ENCODE measurements at regions not wholly inside any gene's neighbourhood (a gene's known extent, or its start where the extent isn't known, plus 50 kb on each side); places are given as distances from the start of the nearest gene placed in this dataset.

DNA sequence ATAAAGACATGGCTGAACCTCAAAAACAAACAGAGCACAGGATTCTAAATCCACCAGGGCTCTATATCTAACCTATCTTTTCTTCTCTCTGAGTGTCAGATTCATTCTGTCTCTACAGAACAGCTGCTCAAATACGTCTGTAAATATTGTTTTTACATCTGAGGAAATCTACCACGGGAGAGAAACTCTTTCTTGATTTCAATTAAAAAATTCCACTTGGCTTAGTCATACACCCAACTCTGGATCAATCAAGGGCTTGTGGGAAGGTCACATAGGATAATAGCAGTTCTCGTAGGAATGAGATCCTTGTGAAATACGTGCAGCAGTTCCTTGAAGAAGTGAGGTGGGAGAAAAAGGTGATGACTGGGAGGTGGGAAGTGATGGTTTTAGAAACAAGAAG lies 1355.7 kb upstream of the ADGRL2 start:
- no peak for DNase-seq

DNA sequence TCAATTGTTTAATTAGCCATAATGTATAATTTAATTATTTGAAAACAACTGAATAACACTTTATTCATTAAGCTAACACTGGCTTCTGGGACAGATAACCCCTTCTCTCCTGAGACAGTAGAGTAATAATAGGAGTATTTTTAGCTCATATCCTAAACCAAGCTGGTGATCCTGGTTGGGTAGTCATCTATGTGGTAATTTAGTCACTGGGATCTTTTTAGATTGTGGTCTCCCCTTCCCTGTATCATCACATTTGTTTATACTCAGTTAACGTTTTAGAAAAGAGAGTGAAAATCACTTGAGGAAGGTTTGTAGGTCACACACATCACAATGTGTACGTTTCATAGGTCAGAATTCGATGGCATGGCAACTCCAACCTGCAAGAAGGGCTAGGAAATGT lies 1356.6 kb upstream of the ADGRL2 start:
- no peak for DNase-seq

- no peak for DNase-seq
Measured at GRCh38 chr1:80441664-80442063, 1359.1 kb upstream of the ADGRL2 start.

- no peak for DNase-seq
Measured at GRCh38 chr1:80436851-80437250, 1363.9 kb upstream of the ADGRL2 start.

DNA sequence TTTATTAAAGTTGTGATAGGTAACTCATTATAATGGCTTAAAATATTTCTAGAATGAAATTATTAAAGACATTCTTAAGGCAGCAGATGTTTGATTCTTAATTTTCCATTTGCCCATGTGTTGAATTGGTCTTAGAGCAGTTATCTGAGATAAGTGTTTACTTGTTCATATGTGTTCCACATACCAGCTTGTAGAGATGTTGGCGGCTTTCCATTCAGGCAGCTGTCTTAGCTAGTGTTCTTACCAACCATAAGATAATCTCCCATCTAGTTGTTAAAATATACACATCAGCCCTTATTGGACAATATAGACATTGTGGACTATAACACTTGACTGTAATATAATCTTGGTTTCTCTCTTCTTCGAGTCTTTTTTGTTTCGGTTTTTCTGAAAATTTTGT lies 1372.9 kb upstream of the ADGRL2 start:
- peak; percentile 72 for DNase-seq

DNA sequence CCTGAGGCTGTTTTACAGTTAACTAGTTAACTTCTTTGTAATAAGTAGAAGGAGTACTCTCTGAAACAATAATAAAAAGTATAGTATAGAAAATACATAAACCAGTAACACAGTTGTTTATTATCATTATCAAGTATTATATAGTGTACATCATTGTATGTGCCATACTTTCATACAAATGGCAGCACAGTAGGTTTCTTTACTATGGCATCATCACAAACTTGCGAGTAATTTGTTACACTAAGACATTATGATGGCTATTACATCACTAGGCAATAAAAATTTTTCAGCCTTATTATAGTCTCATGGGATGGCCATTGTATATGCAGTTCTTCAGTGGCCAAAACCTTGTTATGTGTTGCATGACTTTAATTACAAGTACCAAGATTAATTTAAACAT lies 1376.5 kb upstream of the ADGRL2 start:
- no peak for DNase-seq

DNA sequence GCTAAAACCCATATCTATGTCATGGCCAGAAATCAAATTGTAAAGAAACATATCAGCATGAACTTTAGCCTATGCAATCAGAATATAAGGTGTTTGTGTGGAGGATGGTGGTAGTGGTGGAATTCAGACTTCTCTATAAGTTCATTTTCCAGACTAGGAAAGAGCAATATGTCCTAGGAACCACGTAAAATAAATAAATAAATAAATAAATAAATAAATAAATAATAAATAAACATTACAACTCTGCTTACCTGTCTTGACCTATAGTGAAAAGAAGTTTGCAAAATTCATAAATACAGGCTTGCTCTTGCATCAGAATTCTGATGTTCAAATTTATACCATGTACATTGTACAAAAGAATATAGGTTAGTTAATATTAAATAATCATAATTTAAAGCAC lies 1382.6 kb upstream of the ADGRL2 start:
- no peak for DNase-seq

DNA sequence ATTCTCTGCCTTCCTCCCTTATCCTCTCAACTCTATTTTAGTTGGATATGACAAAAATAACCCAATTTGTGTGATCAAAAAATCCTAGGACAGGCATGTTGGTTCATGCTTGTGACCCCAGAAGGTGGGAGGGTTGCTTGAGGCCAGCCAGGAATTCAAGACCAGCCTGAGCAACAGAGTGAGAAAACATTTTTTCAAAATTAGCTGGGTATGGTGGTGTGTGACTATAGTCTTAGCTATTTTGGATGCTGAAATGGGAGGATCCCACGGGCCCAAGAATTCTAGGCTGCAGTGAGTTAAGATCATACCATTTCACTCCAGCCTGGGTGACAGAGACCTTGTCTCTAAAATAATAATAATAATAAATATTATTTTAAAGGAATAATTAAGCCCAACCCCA lies 1383.1 kb upstream of the ADGRL2 start:
- no peak for DNase-seq

GRCh38 chr1:80413969-80414368 lies 1386.8 kb upstream of the ADGRL2 start:
- no peak for DNase-seq

DNA sequence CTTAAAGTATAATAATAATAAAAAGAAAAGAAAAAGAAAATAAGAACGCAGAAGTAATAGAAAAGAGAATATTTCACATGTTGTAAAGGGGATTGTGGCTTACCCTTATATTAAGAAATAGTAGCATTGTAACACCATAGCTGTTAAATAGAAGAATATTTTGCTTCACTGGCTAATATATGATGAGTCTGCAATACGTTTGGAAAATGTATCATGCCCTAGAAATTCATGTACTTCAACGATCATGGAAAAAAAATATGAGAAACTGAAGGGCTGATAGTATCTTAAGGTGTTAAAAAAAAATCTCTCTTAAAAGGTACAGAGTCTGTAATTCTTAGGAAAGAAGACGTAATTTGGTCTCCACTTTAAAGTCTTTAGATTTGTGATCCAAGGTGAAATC lies 1390.5 kb upstream of the ADGRL2 start:
- DNase-seq = no peak

DNA sequence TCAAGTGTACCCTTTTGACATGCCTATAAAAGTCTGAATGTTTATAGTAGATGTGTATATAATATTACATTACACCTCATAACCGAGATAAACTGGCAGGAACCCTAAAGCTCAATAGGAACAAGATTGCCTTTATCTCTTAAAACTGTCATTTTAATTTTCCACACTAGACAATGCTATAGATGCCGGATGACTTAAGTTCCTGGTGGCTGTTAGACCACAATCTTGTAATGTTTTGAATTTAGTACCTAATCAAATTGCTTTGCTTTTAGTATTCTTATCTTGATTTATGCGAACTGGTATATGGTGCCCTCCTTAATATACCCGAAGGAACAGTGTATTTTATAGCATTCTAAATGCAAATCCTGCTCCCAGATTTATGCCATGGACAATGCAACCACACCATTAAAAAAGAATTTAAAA lies 1397.0 kb upstream of the ADGRL4 start:
- DNase-seq = no peak

DNA sequence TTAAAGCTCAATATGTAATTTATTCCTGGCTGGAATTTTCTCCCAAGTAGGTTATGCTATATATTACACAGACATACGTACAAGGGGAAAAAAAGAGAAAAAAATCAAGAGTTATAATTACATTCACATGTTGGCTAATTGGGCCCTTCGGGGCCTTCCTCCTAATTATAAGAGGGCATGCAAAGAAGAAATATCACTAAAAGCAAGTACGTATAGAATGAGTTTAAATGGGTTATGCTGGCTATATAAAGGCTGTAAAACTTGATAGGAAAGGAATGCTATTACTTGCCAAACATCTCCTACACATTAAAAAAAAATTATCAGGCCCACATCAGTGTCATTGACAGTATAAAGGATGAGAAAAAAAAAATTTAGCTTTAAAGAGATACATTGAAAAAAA lies 1396.1 kb upstream of the ADGRL4 start:
- DNase-seq = no peak

DNA sequence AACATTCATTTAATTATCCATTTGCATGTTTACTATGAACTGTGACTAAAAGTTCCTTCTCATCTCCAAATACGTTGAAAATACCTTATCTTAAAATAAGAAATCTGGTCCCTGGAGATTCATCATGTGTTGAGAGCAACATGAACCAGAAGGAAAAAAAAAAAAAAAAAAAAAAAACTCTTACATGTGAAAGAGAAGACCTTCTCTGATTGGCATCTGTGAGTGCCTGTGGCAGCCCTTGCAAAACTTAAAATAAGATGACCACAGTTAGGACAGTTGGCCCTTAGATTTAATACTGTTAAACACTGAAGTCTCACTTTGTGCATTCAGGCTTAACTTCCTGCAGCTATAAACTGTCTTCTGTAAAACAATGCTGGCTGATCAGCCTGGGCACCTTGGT lies 1395.2 kb upstream of the ADGRL4 start:
- no peak for DNase-seq

DNA sequence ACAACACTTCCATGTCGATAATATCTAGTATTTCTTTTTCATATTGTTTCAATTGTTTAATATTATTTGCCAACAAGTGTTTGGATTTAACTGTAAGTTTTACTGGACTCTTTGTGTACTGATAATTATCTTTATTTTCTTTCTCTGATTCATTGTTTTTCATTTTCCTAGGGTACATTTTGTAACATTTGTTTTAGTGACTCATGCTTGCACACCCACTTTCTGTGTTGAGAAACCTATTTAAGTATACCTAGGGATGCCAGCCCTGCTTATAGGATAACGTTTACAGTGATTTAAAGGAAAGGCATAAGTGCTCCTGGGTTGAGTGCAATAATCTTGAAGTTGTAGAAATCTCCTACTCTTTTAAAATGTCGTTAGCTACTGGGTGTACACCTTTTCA lies 1386.0 kb upstream of the ADGRL4 start:
- DNase-seq = no peak

GRCh38 chr1:80385650-80386049 lies 1379.1 kb upstream of the ADGRL4 start:
- DNase-seq = no peak

DNA sequence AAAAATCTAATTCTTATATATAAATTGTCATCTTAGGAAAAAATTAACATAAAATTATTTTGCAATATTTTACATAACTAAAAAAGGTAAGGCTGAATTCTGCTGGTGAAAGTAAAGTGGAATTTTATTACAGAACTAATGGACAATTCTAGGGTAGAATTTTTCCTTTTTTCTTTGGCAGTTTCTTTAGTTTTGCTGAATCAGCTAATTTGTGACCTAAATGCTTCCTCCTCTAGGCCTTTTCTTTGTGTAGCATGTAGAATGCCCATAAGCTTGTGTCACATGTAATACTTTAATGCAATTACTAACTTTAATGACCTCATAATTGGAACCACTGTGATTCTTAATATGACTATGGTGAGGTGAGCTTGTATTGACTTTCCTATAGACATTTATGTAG lies 1378.4 kb upstream of the ADGRL4 start:
- no peak for DNase-seq

DNA sequence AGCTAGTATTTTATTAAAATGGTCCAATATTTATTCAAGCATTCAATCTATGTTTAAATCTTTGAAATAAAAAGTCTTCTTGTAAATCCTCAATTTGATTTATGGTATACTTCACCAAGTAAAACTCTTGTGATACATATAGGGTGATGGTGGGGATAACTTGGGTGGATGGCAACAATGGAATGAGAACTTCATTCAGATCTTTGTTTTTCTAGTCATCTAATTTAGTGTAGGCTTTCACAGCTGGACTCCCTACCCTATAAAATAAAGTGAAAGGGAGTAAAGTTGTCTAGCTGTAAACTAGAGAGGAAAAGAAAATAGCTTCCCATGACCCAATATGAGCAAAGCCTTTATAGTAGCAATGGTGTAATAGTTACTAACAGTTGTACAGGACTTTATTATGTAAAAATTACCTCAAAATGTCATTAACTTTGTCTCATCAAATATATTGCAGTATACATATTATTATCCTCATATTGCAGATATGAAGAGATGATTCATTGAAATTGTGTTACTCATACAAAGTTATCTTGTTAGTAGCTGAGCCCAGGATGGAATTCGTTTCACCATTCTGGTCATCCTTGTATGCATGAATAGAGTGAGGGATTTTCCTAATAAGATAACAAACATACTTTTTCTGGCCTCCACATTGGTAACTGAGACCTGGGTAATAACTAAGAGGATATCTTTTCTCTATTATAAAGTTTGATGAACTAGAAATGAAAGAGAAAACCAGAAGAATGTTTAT lies 1377.7 kb upstream of the ADGRL4 start:
- DNase-seq = no peak

DNA sequence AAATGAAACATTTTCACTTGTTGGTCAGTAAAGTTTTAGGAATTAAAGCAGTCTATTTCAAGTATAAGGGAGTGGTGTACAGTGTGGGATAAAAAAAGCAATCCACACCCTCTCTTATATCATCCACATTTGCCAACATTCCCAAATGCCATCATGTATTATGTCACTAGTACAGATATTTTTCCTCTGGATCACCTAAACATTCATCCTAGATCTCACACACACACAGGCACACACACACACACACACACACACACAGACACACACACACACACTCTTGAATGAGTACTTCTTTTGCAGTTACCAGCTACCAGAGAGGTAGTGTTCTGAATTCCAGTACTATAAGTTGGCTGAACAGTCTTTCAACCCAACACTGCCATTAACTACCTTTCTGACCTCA lies 1369.1 kb upstream of the ADGRL4 start:
- no peak for DNase-seq

- no peak for DNase-seq
Measured at GRCh38 chr1:80375109-80375508, 1368.6 kb upstream of the ADGRL4 start.

- no peak for DNase-seq
Measured at GRCh38 chr1:80369780-80370179, 1363.2 kb upstream of the ADGRL4 start.

DNA sequence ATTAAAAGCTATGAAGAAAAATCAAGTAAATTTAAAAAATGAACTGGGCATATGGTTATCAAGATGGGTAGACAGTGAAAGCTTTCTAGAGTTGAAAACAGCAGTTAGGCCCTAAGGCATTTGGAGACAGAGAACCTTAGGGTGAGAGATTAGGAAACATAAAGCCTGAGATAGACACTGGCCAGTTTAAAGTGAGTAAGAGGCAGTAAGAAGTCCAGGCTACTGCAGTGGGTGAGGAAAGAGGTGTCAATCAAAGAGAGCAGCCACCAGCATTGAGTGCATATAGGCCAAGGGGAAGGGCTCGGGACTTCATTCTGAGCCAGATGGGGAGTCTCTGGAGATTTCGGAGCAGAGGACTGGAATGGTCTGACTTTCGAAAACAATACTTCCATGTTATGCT lies 1360.5 kb upstream of the ADGRL4 start:
- no peak for DNase-seq

GRCh38 chr1:80365359-80366021 lies 1359.0 kb upstream of the ADGRL4 start:
- DNase-seq = no peak

DNA sequence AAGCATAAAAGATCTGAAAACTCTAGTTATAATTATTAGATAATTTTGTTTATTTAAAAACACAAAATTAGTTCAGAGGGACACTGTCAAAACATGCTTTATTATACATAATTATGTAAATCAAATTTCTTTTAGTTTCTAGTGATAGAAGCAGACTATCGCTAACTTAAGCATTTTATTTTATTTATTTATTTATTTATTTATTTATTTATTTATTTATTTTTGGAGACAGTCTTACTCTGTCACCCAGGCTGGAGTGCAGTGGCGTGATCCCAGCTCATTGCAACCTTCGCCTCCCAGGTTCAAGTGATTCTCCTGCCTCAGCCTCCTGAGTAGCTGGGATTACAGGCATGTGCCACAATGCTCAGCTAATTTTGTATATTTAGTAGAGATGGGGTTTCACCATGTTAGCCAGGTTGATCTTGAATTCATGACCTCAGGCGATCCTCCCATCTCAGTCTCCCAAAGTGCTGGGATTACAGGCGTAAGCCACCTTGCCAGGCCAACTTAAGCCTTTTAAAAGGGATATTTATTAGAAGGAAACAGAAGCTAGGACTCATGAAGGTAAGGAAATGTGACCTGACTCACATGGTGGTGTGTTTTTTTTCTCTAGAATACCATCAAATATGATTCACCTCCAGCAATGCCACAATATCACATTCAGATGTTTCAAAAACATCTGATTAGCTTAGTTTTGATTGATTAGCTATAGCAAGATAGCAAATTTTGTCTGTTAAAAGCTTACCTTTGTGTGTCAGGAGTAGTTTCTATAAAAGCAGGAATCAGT lies 1357.4 kb upstream of the ADGRL4 start:
- no peak for DNase-seq

DNA sequence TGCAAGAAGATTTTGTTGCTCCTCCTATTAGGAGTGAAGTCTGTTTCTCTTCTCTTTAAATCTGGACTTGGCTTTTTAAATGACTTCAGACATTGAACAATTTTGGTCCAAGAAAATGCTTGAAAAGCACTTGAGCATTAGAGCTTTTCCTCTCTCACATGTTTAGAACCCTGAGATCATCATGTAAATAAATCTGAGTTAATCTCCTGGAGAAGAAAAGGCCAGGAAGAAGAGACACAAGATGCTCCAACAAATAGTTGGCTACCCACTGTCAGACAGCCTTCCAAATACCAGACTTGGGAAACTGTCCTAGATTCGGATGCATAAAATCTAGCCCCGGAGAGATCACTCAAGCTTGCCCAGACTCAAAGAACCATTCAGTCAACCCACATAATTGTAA lies 1353.1 kb upstream of the ADGRL4 start:
- no peak for DNase-seq
